ENCODE measurements at regions not wholly inside any gene's neighbourhood (a gene's known extent, or its start where the extent isn't known, plus 50 kb on each side); places are given as distances from the start of the nearest gene placed in this dataset.

DNA sequence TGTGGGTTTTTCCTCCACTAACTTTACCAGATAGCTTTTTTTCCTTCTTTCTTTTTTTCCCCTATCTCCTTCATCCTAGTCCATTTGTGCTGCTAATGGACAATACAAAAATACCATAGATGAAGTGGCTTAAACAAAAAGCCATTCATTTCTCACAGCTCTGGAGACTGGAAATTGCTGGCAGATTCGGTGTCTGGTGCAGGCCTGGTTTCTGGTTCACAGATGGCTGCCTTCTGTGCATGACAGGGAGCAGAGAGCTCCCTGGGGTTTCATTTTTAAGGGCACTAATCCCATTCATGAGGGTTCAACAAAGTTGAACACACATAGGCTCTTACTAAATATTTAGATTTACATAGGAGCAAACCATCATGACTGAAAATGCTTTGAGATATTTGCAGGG, 467.4 kb downstream of the TYW1 start:
- no peaks in the 10 kb centered on the region for H3K36me3 ChIP-seq (replicated peaks; ENCODE audit: low read depth, low read length)
- no peaks in the 10 kb centered on the region for H4K20me1 ChIP-seq (ENCODE audit: insufficient read depth, low read length)
- no peak overlapping the region for H3K27ac ChIP-seq (ENCODE audit: low read length)
- H3K27me3 ChIP-seq (ENCODE audit: low read depth, low read length), result no peaks in the 10 kb centered on the region
- no peak overlapping the region for H2AFZ ChIP-seq (ENCODE audit: low read depth, low read length)
- no peak overlapping the region for H3K9ac ChIP-seq (ENCODE audit: low read length)
- H3K79me2 ChIP-seq (ENCODE audit: low read length), result no peaks in the 10 kb centered on the region
- no peaks in the 10 kb centered on the region for H3K9me3 ChIP-seq (ENCODE audit: insufficient read depth, low read length)
- TF ChIP-seq, protein P1, sequence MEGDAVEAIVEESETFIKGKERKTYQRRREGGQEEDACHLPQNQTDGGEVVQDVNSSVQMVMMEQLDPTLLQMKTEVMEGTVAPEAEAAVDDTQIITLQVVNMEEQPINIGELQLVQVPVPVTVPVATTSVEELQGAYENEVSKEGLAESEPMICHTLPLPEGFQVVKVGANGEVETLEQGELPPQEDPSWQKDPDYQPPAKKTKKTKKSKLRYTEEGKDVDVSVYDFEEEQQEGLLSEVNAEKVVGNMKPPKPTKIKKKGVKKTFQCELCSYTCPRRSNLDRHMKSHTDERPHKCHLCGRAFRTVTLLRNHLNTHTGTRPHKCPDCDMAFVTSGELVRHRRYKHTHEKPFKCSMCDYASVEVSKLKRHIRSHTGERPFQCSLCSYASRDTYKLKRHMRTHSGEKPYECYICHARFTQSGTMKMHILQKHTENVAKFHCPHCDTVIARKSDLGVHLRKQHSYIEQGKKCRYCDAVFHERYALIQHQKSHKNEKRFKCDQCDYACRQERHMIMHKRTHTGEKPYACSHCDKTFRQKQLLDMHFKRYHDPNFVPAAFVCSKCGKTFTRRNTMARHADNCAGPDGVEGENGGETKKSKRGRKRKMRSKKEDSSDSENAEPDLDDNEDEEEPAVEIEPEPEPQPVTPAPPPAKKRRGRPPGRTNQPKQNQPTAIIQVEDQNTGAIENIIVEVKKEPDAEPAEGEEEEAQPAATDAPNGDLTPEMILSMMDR (IDR thresholded peaks at IDR 0.05; ENCODE audit: low read depth, low read length), result no peak
- TF ChIP-seq EZH2phosphoT487 (IDR thresholded peaks at IDR 0.05; ENCODE audit: low read depth), result no peak
- H3K4me3 ChIP-seq (ENCODE audit: low read length), result no peak overlapping the region
- no peaks in the 10 kb centered on the region for H3K4me1 ChIP-seq (ENCODE audit: low read length)
- H3K4me2 ChIP-seq (ENCODE audit: low read length), result no peak overlapping the region

DNA sequence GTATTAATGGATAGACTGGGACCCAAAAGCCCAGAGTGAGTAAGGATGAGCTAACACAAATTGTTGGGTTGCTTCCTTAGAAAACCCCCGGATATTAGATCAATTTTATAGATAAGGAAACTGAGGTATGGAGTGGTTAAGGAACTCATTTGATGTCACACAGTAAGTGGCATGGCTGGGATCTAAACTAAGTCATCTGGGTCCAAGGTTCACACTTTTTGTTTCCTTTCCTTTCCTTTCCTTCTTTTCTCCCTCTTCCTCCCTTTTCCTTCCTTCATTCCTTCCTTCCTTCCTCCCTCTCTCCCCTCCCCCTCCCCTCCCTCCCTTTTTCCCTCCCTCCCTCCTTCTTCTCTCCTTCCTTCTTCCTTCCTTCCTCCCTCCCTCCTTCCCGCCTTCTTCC, 469.5 kb downstream of the TYW1 start:
- Histone ChIP-seq H3K27me3 (ENCODE audit: low read depth, low read length) (no peaks in the 10 kb centered on the region), H3K4me1 (ENCODE audit: low read length) (no peaks in the 10 kb centered on the region), H3K4me3 (ENCODE audit: low read length) (no peak overlapping the region), H4K20me1 (ENCODE audit: insufficient read depth, low read length) (no peaks in the 10 kb centered on the region), H3K9me3 (ENCODE audit: insufficient read depth, low read length) (no peaks in the 10 kb centered on the region), H3K27ac (ENCODE audit: low read length) (no peak overlapping the region), H2AFZ (ENCODE audit: low read depth, low read length) (no peak overlapping the region), H3K79me2 (ENCODE audit: low read length) (no peaks in the 10 kb centered on the region), H3K9ac (ENCODE audit: low read length) (no peak overlapping the region), H3K4me2 (ENCODE audit: low read length) (no peak overlapping the region), H3K36me3 (replicated peaks; ENCODE audit: low read depth, low read length) (no peaks in the 10 kb centered on the region)
- TF ChIP-seq, protein P1 (IDR thresholded peaks at IDR 0.05; ENCODE audit: low read depth, low read length), result no peak
- no peak for TF ChIP-seq EZH2phosphoT487 (IDR thresholded peaks at IDR 0.05; ENCODE audit: low read depth)

DNA sequence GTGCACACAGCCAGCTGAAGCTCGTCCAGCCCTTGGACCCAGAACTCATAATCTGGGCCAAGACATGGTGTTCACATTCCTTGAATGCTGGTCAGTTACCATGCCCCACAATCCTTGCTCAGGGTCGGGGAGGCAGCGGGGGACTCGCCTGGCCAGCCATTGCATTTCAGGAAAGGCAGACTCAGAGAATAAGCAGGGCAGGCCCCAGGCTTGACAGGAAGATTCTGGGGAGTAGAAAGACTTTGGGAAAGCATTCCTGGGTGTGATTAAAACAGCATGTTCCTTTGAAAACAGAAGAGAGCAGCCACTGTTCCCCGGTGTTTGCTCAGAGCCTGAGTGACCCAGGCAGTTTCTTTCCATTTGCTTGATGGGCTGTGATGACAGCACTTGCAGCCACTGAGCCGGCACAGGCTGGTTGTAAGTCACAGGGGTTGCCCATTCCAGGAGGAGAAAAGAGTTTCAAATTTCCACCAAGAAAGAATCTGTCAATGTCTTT, 473.7 kb downstream of the TYW1 start:
- H3K4me2 ChIP-seq (ENCODE audit: low read length), result no peak overlapping the region
- no peaks in the 10 kb centered on the region for H3K4me1 ChIP-seq (ENCODE audit: low read length)
- H3K27ac ChIP-seq (ENCODE audit: low read length), result no peak overlapping the region
- no peak overlapping the region for H2AFZ ChIP-seq (ENCODE audit: low read depth, low read length)
- no peak overlapping the region for H3K9ac ChIP-seq (ENCODE audit: low read length)
- no peaks in the 10 kb centered on the region for H3K27me3 ChIP-seq (ENCODE audit: low read depth, low read length)
- no peak overlapping the region for H3K4me3 ChIP-seq (ENCODE audit: low read length)
- no peaks in the 10 kb centered on the region for H3K9me3 ChIP-seq (ENCODE audit: insufficient read depth, low read length)
- no peaks in the 10 kb centered on the region for H3K79me2 ChIP-seq (ENCODE audit: low read length)
- no peak for TF ChIP-seq EZH2phosphoT487 (IDR thresholded peaks at IDR 0.05; ENCODE audit: low read depth)
- TF ChIP-seq, protein P1 (IDR thresholded peaks at IDR 0.05; ENCODE audit: low read depth, low read length), result no peak
- no peaks in the 10 kb centered on the region for H4K20me1 ChIP-seq (ENCODE audit: insufficient read depth, low read length)
- H3K36me3 ChIP-seq (replicated peaks; ENCODE audit: low read depth, low read length), result no peaks in the 10 kb centered on the region

DNA sequence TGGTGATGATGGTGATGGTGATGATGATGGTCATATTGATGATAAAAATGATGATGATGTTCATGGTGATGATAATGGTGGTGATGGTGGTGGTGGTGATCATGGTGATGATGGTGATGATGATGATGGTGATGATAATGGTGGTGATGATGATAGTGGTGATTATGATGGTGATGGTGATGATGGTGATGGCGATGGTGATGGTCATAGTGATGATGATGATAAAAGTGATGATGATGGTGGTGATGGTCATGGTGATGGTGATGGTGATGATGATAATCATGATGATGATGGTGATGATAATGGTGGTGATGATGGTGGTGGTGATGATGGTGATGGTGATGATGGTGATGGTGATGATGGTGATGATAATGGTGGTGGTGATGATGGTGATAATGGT, 478.7 kb downstream of the TYW1 start:
- Histone ChIP-seq H2AFZ (ENCODE audit: low read depth, low read length) (no peak overlapping the region), H3K4me2 (ENCODE audit: low read length) (no peak overlapping the region), H3K36me3 (replicated peaks; ENCODE audit: low read depth, low read length) (no peaks in the 10 kb centered on the region), H3K9me3 (ENCODE audit: insufficient read depth, low read length) (no peaks in the 10 kb centered on the region), H4K20me1 (ENCODE audit: insufficient read depth, low read length) (no peaks in the 10 kb centered on the region), H3K79me2 (ENCODE audit: low read length) (no peaks in the 10 kb centered on the region), H3K9ac (ENCODE audit: low read length) (no peak overlapping the region), H3K4me3 (ENCODE audit: low read length) (no peak overlapping the region), H3K4me1 (ENCODE audit: low read length) (no peaks in the 10 kb centered on the region), H3K27me3 (ENCODE audit: low read depth, low read length) (no peaks in the 10 kb centered on the region), H3K27ac (ENCODE audit: low read length) (no peak overlapping the region)
- TF ChIP-seq, protein P1 (IDR thresholded peaks at IDR 0.05; ENCODE audit: low read depth, low read length), result no peak
- no peak for TF ChIP-seq EZH2phosphoT487 (IDR thresholded peaks at IDR 0.05; ENCODE audit: low read depth)

Data from OCI-LY3 (cell line).